HG03103 (cell line): ENCODE measurements at regions not wholly inside any gene's neighbourhood (a gene's known extent, or its start where the extent isn't known, plus 50 kb on each side); places are given as distances from the start of the nearest gene placed in this dataset.

Source experiments
- ATAC-seq: cut with Tn5 transposase; IDR thresholded peaks from one replicate; pipeline ENCODE4 v1.9.1; 2021; ENCODE audit warnings: low read depth; ENCODE audit not compliant: unreplicated experiment

DNA sequence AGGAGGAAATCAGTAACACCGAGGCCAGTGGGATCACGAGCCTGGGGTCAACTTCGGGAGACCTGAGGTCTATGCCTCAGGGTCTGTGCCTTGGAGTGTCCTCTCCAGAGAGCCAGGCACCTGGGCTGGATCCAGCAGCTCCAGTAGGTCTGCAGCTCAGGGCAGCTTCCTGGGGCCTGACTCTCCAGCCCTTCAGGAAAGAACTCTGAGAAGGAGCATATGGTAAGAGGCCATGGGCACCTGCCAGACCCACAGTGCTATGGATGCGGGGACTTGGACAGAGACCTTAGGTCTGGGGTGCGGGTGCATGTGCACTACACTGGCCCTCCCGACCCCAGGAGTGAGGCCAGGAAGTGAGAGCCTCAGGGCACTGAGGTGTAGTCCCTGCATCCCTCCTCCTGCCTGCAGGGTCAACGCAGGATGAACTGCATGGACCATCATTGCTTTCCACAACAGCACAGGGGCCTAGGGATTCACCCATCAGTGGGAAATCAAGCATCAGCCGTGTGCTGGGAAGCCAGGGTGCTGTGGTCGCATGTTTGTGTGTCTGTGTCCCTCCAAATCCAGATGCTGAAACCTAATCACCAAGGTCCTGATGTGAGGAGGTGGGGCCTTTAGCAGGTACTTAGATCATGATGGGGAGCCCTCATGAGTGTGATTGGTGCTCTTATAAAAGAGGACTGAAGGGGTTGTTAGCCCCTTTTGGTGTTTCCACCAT is 210.9 kb upstream of the CST7 start:
- no peak for ATAC-seq

DNA sequence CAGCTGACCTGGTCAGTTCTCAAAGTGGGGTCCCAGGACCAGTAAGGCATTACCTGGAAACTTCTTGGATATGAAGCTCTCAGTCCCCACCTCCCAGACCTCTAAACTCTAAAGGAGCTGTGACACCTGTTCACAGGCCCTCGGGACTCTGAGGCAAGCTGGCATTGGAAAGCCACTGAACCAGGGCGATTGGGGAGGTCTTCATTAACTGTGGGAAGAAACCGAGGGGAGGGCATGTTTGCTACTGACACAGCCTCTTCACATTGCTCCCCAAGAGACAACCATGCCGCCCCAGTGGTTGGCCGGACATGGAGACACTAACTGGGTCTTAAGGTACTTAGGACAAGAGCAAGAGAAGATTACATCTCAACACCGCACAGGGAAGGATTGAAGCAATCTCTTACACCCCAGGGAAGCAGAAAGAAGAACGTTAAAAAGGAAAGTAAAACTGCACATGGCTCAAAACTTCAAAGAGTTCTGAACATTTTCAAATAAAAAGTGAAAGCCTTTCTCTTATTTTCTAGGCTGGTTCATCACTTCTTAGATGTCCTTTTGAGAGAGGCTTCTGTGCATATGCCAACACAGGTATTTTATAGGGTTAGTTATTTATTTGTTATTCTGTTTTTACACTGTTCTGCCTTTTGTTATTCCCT is 210.0 kb upstream of the CST7 start:
- ATAC-seq: no peak

DNA sequence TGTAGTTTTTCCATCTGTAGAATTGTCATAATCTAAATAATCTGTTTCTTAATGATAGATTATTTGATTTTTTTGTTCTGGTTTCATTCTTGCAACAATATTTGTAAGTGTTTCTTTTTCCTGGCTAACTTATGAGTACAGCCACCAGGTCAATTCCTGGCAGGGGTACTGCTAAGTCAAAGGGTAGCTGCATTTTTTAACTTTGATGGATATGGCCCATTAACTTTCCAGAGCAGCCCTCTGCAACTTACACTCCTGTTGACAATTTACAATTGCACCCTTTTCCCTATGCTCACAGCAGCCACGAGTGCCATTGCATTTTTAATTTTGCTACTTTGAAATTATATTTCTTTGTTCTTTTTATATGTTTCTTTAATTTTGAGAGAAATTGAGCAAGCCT is 209.3 kb upstream of the CST7 start:
- ATAC-seq: no peak

DNA sequence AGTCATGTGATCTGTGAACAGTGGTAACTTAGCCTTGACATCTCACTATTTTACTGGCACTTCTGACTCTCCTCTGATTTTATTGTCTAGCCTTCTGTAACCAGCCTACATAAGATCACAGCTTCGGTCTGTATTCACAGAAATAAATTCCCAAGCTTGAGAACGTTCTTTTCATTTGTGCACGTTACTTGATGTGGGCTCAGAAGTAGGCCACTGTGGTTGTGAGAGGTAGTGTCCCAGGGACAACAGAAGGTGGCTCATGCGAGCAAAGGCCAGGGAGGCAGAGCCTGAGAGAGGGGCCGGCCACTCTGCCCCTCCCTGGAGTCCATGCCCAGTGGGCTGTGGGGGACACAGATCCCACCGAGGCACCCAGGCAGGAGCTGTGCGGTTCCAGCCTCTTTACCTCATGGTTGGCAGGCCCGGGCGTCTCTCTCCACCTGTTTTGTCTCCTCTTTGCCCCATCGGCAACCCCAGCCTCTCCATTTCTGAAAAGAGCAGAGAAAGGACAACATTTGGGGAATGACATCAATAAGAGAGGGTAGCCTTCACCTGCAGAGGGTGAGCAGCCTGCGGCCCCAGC is 207.5 kb upstream of the CST7 start:
- no peak for ATAC-seq

DNA sequence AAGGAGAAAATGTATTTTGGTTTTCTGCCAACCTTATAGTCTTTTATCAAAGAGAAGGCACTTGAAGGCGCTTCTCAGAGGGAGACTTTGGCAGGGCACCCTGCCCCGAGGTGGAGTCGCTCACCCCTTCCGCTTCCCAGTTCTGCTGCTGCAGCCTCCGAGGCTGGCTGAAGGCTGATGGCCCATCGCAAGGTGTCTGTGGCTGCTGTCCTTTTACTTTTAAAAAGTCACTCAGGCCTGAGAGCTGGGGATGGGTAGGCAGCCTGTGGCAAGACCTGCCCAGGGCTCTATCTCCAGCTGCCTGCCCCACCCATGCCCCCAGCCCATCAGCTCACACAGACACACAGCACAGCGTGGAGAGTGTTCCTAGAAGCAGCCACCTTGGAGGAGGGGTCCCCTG is 206.6 kb upstream of the CST7 start:
- ATAC-seq: no peak

DNA sequence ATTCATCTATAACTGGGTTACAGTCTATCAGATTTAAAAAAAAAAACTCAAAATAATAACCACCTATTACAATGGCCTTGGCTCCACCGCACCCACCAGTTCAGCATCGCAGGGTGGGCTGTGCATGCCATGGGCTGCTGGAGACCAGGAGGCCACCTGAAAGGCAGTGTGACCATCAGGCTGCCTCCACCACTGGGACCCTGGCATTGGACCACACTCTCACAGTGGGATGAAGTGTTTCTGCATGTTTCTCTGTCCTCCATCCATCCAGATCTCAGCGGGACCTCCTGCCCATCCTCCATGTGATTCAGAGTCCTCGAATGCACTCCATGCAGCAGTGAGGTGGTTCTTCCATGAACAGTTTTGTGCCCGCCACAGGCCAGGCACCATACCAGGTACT is 206.1 kb upstream of the CST7 start:
- ATAC-seq: no peak

DNA sequence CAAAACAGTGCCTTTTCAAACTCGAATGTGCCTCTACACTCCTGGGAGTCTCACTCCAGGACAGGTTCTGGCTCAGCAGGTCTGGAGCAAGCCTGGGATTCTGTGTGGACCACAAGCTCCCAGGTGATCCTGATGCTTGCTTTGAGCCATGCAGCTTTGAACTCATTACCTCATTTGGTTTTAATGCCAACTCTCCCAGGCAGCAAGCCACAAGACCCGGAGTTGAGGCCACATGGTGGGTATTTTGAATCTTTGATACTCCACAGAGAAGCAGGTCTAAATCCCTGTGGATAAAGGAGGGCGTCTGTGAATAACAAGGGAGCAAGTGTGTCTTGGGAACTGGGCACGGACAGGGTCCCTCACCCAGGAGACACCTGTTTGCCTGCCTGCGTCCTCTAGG is 205.4 kb upstream of the CST7 start:
- ATAC-seq: no peak

DNA sequence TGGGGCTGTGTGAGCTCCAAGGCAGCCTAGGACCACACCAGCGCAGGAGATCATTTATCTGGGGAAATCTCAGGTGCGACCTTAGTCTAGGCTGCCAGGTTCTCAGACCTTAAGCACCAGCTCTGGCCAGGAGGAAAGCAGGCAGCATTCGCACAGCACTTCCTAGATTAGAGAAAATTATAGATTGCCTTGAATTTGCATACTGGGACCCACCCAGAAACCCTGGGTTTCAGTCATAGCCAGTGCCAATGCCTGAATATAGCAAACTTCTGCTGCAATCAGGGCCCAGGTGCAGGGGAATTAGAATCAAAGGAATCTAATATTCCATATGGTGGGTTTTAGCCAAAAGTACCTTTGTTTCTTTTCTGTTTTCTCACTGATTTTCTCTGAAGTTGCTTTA is 204.3 kb upstream of the CST7 start:
- no peak for ATAC-seq

DNA sequence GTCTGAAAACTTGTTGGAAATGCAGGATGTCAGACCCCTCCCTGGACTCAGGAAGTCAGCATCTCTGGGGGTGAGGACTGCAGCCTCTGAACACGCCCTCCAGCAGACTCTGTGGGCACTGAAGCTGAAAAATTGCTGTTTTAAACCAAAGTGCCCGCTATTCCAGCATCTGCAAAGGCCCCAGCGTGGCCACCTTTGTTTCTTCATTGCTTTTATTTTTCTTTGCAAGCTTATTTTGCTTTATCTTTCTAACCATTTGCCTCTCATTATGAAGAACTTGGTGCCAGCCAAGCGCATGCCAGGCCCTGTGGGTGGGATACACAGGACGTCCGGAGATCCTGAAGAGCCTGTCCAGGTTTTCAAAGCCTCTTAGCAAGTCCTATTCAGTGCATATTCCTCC is 203.9 kb upstream of the CST7 start:
- no peak for ATAC-seq

DNA sequence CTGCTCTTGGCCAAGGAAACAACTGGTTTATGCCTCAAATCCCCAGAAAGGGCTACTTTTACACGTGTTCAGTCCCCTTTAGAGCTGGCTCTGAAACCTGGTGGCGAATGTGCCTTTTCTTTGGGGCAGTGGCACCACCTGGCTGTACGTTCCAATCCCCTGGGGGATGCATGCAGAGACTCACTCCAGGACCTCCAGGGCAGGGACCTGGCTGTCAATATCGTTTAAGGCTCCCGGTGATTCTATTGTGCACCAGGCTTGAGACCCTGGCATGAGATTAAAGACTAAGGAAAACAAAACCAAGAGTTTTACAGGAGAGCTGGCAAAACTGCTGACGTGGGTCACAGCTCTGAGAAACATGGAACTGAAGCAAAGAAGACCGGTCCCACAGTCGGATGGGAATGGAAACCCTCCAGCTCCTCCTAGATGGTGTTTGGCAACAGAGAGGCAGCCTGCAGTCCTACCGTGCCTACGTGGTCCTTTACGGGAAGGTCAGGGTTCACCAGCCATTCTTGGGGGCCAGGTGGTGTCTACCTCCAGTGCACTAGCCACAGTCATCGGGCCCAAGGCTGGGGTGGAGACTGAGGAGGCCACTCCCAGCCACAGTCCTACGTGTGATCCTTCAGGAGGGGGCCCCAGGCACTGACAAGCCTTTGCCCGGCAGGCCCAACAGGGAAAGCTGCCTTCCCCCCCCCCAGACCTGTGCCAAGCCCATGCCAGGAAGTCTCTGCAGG is 203.3 kb upstream of the CST7 start:
- ATAC-seq: no peak

DNA sequence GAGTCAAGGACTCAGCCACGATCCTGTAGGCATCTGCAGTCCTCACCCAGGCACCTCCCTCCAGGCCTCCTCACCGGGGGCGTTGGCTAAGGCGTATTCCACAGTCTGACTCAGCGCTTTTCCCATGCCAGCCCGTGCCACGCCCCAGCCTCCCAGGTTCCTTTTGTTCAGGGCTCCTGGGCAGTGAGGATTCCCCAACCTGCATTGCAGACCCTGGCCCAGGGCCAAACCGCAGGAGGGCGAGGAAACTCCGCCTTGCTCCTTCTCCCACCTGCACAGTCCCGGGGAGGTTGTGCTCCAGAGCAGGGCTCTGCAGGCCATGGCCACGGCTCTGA is 202.8 kb upstream of the CST7 start:
- ATAC-seq: no peak

DNA sequence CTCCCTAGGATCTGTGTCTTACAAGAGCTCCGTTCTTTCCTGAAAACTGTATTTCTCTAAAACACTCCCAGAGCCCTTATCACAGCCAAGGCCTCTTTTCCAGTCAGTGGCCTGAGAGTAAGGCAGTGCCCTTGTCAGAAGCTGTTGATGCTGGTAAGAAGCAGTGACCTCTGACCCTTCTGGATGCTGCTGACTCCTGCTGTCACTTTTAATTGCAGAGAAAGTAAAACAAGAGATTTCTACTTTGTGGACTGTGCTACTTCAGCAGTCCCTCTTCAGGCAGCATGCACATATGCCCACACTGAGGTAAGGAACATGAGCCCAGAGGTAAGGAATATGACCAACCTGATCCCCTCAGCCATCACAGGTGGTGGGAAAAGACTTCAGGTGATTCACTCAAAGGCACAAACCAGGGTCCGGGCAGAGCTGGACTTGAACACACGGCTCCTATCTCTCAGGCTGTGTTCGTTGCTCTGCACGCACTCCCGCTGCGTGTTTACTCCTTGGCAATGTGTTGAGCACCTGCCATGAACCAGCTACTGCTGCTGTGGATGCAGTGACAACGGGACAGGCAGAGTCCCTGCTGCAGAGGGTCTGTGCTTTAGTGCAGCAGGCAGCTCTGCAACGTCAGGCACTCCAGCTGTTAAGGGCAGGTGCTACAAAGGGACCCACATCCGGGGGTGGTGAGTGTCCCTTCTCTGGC is 201.9 kb upstream of the CST7 start:
- no peak for ATAC-seq

DNA sequence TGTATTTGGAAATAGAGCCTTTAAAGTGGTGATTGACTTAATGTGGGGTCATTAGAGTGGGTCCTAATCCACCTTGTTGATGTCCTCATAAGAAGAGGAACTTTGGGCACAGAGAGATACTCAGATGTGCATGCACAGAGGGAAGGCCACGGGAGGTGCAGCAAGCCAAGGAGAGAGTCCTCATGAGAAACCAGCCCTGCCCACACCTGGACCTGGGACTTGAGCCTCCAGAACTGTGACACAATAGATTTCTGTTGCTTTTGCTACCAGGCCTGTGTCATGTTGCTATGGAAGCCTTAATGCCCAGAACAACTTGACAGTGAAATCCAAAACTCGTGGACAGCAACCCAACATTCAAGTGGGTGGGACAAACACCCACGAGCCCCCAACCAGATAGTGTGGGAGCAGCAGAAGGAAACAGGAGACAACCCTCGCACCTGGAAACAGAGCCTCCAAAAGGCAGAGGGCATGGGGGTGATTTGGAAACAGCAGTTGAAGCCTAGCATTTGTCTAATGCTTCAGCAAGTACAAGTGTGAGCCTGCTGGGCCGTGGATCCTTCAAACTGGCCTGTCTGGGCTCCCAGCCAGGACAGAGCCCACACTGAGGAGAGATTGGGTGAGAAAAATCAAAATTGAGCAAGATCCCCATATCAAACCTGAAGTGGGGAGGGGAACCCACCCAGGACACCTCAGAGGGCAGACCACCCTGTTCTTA is 201.0 kb upstream of the CST7 start:
- ATAC-seq: no peak

DNA sequence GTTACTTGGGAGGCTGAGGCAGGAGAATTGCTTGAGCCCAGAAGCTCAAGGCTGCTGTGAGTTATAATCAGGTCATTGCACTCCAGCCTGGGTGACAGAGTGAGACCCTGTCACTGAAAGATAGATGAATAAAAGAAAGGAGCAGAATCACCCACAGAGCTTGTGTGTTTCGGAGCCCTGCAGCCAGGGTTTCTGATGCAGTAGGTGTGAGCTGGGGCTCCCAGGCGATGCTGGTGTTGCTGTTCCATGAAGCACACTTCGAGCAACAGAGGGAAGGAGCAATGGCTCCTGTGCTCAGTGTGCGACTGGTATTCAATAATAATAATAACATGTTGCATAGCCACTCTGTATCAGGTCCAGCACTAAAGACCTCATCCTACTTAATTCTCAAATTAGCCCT is 197.5 kb upstream of the CST7 start:
- ATAC-seq: no peak

DNA sequence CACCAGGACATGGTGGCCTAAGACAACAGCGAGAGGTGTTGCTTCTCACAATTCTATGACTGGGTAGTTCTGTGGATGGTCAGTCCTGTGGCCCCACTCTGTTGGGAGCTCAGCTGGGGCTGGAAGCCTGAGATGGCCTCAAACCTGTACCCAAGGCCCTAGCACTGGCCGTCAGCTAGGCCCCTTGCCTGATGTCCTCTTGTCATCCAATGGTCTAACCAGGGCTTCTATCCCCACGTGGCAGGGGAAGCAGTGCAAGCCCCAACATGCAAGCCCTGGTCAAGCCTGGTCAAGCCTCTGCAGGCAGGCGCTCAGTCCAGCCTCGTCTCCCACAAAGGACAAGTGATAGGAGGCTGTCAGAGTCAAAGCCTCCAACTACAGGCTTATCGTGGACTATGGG is 196.5 kb upstream of the CST7 start:
- ATAC-seq: no peak

DNA sequence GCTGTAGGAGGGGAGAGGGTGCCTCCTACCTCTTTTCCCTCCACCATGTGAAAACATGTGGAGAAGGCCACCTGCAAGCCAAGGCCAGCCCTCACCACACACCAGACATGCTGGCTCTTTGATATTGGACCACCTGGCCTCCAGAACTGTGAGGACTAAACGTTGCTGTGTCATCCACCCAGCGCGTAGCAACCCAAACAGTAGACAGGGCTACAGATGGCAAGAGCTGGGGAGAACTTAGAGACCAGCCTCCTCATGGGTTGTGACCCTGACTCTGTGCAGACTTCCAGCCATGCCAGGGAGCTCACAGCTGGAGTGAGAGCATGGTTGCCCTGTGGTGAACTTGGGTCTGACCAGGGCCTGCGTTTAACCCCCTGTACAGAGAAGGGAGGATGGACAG is 195.9 kb upstream of the CST7 start:
- no peak for ATAC-seq

DNA sequence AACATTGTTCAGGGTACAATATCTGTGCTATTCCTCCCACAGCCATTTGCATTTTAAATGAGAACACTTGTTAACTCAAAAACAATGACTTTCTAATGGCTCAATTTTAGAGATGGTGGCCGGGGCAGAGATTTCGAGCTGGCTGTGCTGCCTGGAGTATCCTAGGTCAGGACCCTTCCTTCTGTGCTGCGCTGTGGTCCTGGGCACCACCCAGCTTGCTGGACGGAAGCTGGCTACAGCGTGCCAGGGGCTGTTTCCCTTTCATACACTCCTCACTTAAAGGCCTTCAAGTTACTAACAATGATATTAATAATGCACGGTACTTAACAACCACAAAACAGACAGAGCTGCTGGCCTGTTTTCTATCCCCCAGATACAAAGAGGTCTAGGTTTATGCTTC is 194.4 kb upstream of the CST7 start:
- no peak for ATAC-seq

DNA sequence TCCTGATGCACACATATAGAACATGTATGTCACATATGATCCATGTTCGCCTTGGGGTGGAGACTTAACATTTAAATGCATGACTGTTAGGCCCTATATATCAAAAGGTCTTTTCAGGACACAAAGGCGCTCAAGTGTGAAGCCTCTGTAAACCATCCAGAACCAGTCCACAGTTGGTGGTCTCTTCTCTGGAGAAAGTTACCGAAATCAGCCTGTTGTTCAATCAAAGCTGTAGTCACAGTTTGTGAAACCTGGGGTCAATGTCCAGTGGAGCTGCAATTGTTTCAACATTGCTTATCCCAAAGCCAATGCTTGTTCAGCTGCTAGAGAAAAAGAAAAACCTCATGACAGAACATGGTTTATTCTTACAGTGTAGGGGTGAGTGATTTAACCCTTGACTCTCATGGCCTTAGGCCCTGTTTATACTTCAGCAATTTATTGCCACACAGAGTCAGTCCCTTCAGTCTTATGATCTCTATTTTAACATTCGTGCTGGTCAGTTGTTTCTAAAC is 193.6 kb upstream of the CST7 start:
- ATAC-seq: no peak

DNA sequence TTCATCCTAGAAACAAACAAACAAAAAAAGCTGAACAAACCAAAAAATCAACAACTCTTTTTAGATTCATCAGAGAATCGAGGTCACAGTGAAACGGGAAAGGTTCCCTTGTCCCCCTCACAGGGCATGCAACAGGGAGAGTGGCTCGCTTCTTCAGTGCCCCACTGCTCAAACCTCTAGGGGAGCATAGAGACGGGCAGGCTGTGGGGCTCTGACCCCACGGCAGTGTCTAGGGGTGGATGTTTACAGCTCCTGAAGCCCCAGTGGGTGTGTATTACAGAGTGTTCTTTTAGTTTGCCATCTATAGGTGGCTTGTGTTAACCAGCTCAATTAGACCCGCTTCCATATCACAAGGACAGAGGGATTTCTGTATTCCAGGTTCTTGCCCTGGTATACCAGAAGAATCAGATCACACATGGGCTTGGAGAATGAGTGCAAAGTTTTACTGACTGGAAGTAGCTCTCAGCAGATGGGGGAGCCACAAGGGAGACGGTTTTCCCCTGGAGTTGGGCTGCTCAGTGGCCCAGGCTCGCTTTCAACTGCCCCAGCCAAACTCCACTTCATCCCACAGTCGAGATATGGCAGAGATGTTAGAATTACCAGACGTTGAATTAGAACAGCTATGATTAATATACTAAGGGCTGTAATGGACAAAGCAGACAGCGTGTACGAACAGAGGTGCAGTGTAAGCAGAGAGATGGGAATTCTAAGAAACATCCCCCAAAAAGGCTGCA is 192.6 kb upstream of the CST7 start:
- no peak for ATAC-seq
